Esophagus squamous epithelium (tissue), 4 donors: ENCODE measurements at regions not wholly inside any gene's neighbourhood (a gene's known extent, or its start where the extent isn't known, plus 50 kb on each side); places are given as distances from the start of the nearest gene placed in this dataset.

Experiments used
- CTCF ChIP-seq, 6 experiments: fragments of 450-650 bp in 4 of 6; fragments of 200-600 bp in 2 of 6; sonication (generic) in 2 of 6; IDR thresholded peaks; one replicate each; pipeline ENCODE4 v1.5.1; 2016 to 2019; ENCODE audit warnings: antibody characterized with exemption in 6 of 6, mild to moderate bottlenecking in 4 of 6, moderate library complexity in 4 of 6
- POLR2A ChIP-seq, 4 donors: fragments of 450-650 bp; IDR thresholded peaks; one replicate each; pipeline ENCODE4 v1.6.1; 2017; ENCODE audit warnings: antibody characterized with exemption in 4 of 4, mild to moderate bottlenecking in 4 of 4, moderate library complexity in 3 of 4

- no peak for TF ChIP-seq CTCF (IDR thresholded peaks at IDR 0.05)
- TF ChIP-seq POLR2A (IDR thresholded peaks at IDR 0.05), result no peak
Observed at GRCh38 chr12:83979785-83980184, 932.8 kb downstream of the SLC6A15 start.
